ENCODE measurements at regions not wholly inside any gene's neighbourhood (a gene's known extent, or its start where the extent isn't known, plus 50 kb on each side); places are given as distances from the start of the nearest gene placed in this dataset.
"Not testable (repeated sequence)": the region's sequence is repeated elsewhere in the genome, so short reads cannot be mapped to it uniquely, and the experiment has no call there.

GRCh38 chrX:131356725-131357124 is 67.6 kb upstream of the IGSF1 start:
- no peak for DNase-seq

- DNase-seq: no peak
Observed at GRCh38 chrX:131359611-131360010, 70.5 kb upstream of the IGSF1 start.

GRCh38 chrX:131365766-131366165 is 76.7 kb upstream of the IGSF1 start:
- peak; percentile 17 for DNase-seq

GRCh38 chrX:131366407-131366806 is 77.3 kb upstream of the IGSF1 start:
- no peak for DNase-seq

- DNase-seq: no peak
Observed at GRCh38 chrX:131388293-131388692, 99.2 kb upstream of the IGSF1 start.

- DNase-seq: no peak
Observed at GRCh38 chrX:131392666-131393065, 103.6 kb upstream of the IGSF1 start.

- no peak for DNase-seq
Observed at GRCh38 chrX:131393426-131393825, 104.3 kb upstream of the IGSF1 start.

- DNase-seq: no peak
Observed at GRCh38 chrX:131394384-131394783, 105.3 kb upstream of the IGSF1 start.

GRCh38 chrX:131397891-131398290 is 108.8 kb upstream of the IGSF1 start:
- no peak for DNase-seq

GRCh38 chrX:131399678-131400428 is 110.7 kb upstream of the IGSF1 start:
- no peak for DNase-seq

- DNase-seq: no peak
Observed at GRCh38 chrX:131402124-131402811, 113.2 kb upstream of the IGSF1 start.

GRCh38 chrX:131405497-131405896 is 116.4 kb upstream of the IGSF1 start:
- DNase-seq: no peak

GRCh38 chrX:131424895-131425294 is 119.0 kb upstream of the OR13H1 start:
- no peak for DNase-seq

GRCh38 chrX:131430465-131430864 is 113.4 kb upstream of the OR13H1 start:
- not testable (repeated sequence) for DNase-seq

- DNase-seq: no peak
Observed at GRCh38 chrX:131441033-131441432, 102.8 kb upstream of the OR13H1 start.

GRCh38 chrX:131445955-131446354 is 97.9 kb upstream of the OR13H1 start:
- no peak for DNase-seq

- DNase-seq: not testable (repeated sequence)
Observed at GRCh38 chrX:131461855-131462254, 82.0 kb upstream of the OR13H1 start.

GRCh38 chrX:131473809-131474208 is 70.1 kb upstream of the OR13H1 start:
- not testable (repeated sequence) for DNase-seq

GRCh38 chrX:131477498-131477897 is 66.4 kb upstream of the OR13H1 start:
- peak; percentile 64 for DNase-seq

Measured in NCI-H748 treated with DMSO at 0.1 percent for 48 hours (cell line).